NB4 (cell line): ENCODE measurements at regions not wholly inside any gene's neighbourhood (a gene's known extent, or its start where the extent isn't known, plus 50 kb on each side); places are given as distances from the start of the nearest gene placed in this dataset.
"Not testable (repeated sequence)": the region's sequence is repeated elsewhere in the genome, so short reads cannot be mapped to it uniquely, and the experiment has no call there.

ENCODE experiments used
- POLR2A ChIP-seq: IDR thresholded peaks from 2 replicates; pipeline ENCODE4 v1.6.1; 2011; ENCODE audit warnings: mild to moderate bottlenecking; ENCODE audit not compliant: insufficient read length; ENCODE audit errors: extremely low read depth
- TF ChIP-seq, protein P1 (sequence below): IDR thresholded peaks from one replicate; pipeline ENCODE4 v1.5.1; 2012; ENCODE audit warnings: low read depth, low read length
- TF ChIP-seq, protein P2 (sequence below): IDR thresholded peaks from 2 replicates; pipeline ENCODE4 v1.6.1; 2011; ENCODE audit warnings: low read depth, low read length

DNA sequence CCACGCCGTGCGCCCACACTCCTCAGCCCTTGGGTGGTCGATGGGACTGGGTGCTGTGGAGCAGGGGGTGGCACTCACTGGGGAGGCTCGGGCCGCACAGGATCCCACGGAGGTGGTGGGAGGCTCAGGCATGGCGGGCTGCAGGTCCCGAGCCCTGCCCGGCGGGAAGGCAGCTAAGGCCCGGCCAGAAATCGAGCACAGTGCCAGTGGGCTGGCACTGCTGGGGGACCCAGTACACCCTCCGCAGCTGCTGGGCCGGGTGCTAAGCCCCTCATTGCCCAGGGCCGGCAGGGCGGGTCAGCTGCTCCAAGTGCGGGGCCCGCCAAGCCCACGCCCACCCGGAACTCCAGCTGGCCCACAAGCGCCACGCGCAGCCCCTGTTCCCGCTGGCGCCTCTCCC, 370.0 kb downstream of the LRATD1 start:
- TF ChIP-seq, protein P1, sequence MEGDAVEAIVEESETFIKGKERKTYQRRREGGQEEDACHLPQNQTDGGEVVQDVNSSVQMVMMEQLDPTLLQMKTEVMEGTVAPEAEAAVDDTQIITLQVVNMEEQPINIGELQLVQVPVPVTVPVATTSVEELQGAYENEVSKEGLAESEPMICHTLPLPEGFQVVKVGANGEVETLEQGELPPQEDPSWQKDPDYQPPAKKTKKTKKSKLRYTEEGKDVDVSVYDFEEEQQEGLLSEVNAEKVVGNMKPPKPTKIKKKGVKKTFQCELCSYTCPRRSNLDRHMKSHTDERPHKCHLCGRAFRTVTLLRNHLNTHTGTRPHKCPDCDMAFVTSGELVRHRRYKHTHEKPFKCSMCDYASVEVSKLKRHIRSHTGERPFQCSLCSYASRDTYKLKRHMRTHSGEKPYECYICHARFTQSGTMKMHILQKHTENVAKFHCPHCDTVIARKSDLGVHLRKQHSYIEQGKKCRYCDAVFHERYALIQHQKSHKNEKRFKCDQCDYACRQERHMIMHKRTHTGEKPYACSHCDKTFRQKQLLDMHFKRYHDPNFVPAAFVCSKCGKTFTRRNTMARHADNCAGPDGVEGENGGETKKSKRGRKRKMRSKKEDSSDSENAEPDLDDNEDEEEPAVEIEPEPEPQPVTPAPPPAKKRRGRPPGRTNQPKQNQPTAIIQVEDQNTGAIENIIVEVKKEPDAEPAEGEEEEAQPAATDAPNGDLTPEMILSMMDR, result not testable (repeated sequence)
- not testable (repeated sequence) for TF ChIP-seq POLR2A
- TF ChIP-seq, protein P2, sequence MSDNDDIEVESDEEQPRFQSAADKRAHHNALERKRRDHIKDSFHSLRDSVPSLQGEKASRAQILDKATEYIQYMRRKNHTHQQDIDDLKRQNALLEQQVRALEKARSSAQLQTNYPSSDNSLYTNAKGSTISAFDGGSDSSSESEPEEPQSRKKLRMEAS, result not testable (repeated sequence)
